Osteocyte (in vitro differentiated cells): ENCODE measurements at regions not wholly inside any gene's neighbourhood (a gene's known extent, or its start where the extent isn't known, plus 50 kb on each side); places are given as distances from the start of the nearest gene placed in this dataset.

Experiments
- DNase-seq: peaks from one replicate; pipeline ENCODE4 v3.0.0; 2021; ENCODE audit warnings: mixed read lengths; ENCODE audit not compliant: unreplicated experiment; ENCODE audit errors: extremely low spot score
- H3K27ac Mint-ChIP-seq: one replicate; pipeline ENCODE4 v1.8.0; 2021; ENCODE audit warnings: mild to moderate bottlenecking, mixed read lengths; ENCODE audit not compliant: unreplicated experiment
- H3K27me3 Mint-ChIP-seq: one replicate; pipeline ENCODE4 v1.8.0; 2021; ENCODE audit warnings: mixed read lengths; ENCODE audit not compliant: unreplicated experiment
- H3K36me3 Mint-ChIP-seq: one replicate; pipeline ENCODE4 v1.8.0; 2021; ENCODE audit warnings: mixed read lengths; ENCODE audit not compliant: unreplicated experiment
- H3K4me1 Mint-ChIP-seq: one replicate; pipeline ENCODE4 v1.8.0; 2021; ENCODE audit warnings: mixed read lengths; ENCODE audit not compliant: unreplicated experiment
- H3K4me3 Mint-ChIP-seq: one replicate; pipeline ENCODE4 v1.8.0; 2021; ENCODE audit warnings: mild to moderate bottlenecking, moderate library complexity, mixed read lengths; ENCODE audit not compliant: unreplicated experiment
- H3K9me3 Mint-ChIP-seq: one replicate; pipeline ENCODE4 v1.8.0; 2021; ENCODE audit warnings: mixed read lengths; ENCODE audit not compliant: unreplicated experiment
- TF ChIP-seq, protein P1 (sequence below): fragments of 200-600 bp; sonication (generic); IDR thresholded peaks from 2 replicates; pipeline ENCODE4 v1.5.0; 2021; ENCODE audit warnings: antibody characterized with exemption, mild to moderate bottlenecking, moderate library complexity

DNA sequence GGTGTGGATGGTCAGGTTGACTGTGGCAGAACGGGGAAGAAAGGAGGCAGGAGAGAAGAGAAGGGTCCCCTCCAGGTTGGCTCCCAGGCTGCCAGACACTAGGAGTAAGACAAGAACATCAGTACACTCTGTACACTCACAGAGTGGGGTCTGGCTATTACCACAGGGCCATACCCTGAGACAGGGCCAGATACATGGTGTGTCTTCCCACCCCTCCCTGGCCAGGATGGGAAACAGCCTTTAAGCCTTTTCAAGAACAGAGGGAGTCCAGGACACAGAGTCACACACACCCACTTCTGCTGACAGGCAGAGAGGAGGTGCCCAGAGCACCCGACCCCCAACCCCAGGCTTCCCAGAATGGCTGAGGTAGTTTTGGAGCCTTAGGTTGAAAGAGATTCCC lies 99.4 kb downstream of the LITAF start:
- TF ChIP-seq, protein P1, sequence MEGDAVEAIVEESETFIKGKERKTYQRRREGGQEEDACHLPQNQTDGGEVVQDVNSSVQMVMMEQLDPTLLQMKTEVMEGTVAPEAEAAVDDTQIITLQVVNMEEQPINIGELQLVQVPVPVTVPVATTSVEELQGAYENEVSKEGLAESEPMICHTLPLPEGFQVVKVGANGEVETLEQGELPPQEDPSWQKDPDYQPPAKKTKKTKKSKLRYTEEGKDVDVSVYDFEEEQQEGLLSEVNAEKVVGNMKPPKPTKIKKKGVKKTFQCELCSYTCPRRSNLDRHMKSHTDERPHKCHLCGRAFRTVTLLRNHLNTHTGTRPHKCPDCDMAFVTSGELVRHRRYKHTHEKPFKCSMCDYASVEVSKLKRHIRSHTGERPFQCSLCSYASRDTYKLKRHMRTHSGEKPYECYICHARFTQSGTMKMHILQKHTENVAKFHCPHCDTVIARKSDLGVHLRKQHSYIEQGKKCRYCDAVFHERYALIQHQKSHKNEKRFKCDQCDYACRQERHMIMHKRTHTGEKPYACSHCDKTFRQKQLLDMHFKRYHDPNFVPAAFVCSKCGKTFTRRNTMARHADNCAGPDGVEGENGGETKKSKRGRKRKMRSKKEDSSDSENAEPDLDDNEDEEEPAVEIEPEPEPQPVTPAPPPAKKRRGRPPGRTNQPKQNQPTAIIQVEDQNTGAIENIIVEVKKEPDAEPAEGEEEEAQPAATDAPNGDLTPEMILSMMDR = no peak
- no peak for DNase-seq
- H3K9me3 Mint-ChIP-seq = peaks cover 8% of the 10 kb centered on the region
- H3K4me3 Mint-ChIP-seq = no peak overlapping the region
- H3K4me1 Mint-ChIP-seq = no peaks in the 10 kb centered on the region
- no peak overlapping the region for H3K27ac Mint-ChIP-seq
- no peaks in the 10 kb centered on the region for H3K36me3 Mint-ChIP-seq
- H3K27me3 Mint-ChIP-seq = no peaks in the 10 kb centered on the region

DNA sequence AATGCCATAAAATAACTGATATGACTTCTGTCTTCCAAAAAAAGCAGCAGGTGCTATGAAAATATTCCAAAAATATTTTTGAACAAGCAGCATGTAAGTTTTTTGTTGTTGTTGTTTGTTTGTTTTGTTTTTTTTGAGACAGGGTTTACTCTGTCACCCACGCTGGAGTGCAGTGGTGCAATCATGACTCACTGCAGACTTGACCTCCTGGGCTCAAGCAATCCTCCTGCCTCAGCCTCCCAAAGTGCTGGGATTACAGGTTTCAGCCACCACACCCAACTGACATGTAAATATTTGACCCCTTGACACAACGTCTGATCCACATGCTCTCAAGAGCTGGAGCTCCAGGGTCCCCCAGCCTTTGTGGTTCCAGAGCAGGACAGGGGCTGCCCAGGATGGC lies 98.4 kb downstream of the LITAF start:
- TF ChIP-seq, protein P1 = no peak
- no peak overlapping the region for H3K4me3 Mint-ChIP-seq
- no peak for DNase-seq
- H3K27ac Mint-ChIP-seq = no peak overlapping the region
- H3K36me3 Mint-ChIP-seq = no peaks in the 10 kb centered on the region
- H3K27me3 Mint-ChIP-seq = no peaks in the 10 kb centered on the region
- peaks cover under 1% of the 10 kb centered on the region for H3K9me3 Mint-ChIP-seq
- no peaks in the 10 kb centered on the region for H3K4me1 Mint-ChIP-seq

DNA sequence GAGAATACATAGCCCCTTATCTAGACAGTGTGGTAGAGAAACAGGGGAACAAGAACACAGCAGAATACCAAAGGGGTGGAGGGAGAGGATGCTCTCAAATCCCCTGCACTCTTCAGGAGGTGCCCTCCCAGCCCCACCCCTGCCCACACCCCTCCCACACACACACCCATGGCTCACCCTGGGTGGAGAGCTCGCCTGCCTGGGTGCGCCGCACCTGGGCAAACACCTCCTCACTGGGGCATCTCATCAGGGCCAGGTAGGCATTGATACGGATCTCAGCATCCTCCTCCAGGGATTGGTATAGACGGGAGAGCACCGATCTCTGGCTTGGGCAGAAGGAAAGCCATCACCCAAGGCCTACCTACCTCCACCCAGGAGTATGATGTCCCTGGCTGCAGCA lies 95.2 kb downstream of the LITAF start:
- Mint-ChIP-seq H3K4me1 (peaks cover 17% of the 10 kb centered on the region), H3K27me3 (no peaks in the 10 kb centered on the region), H3K36me3 (no peaks in the 10 kb centered on the region), H3K4me3 (no peak overlapping the region), H3K27ac (no peak overlapping the region), H3K9me3 (no peaks in the 10 kb centered on the region)
- no peak for DNase-seq
- TF ChIP-seq, protein P1 = no peak

DNA sequence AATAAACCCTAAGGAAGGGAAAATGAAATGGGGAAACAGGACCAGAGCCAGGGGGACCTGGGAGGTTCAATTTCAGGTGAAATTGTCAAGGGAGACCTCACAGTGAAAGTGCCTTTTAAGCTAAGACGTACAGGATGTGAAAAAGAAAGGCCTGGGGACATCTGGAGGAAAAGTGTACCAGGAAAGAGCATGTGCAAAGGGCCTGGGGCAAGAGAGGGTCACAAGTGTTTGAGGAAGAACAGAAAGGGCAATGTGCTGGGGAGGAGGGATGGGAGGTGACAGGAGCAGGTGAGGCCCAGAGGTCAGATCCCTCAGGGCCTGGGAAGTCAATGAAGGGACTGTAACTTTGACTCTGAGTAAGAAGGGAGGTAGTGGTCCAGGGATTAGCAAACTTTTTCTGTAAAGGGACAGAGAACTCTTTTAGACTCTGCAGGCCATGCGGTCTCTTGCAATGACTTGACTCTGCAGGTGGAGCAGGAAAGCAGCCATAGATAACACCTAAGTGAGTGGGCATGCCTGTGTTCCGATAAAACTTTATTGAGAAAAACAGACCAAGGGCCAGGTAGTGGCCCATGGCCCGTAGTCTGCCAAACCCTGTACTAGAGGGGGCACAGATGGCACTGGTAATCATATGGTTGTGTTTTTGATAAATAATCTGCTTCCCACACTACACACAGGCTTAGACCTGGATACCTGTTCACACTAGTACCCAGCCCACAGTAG lies 93.8 kb downstream of the LITAF start:
- no peaks in the 10 kb centered on the region for H3K9me3 Mint-ChIP-seq
- peaks cover 31% of the 10 kb centered on the region for H3K4me1 Mint-ChIP-seq
- H3K4me3 Mint-ChIP-seq = no peak overlapping the region
- TF ChIP-seq, protein P1 = no peak
- H3K27me3 Mint-ChIP-seq = no peaks in the 10 kb centered on the region
- no peaks in the 10 kb centered on the region for H3K36me3 Mint-ChIP-seq
- no peak for DNase-seq
- no peak overlapping the region for H3K27ac Mint-ChIP-seq

DNA sequence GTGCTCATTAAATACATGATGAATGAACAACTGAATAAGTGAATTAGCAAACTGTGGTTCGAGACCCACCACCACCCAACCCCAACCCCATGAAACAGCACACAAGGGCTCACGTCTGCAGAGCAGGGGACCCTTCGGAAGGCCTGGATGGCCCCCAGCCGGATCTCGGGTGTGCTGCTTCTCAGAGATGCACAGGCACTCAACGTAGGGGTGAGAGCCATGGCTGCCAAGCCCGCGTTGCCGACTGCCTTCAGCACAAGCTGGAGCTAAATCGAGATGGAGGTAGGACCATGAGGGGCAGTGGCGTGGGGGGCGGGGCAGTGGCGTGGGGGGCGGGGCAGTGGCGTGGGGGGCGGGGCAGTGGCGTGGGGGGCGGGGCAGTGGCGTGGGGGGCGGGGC lies 93.2 kb downstream of the LITAF start:
- H3K9me3 Mint-ChIP-seq = no peaks in the 10 kb centered on the region
- no peak overlapping the region for H3K4me3 Mint-ChIP-seq

More for the DNA sequence above, 93.2 kb downstream of the LITAF start:
- Mint-ChIP-seq H3K27ac (no peak overlapping the region), H3K27me3 (no peaks in the 10 kb centered on the region), H3K4me1 (peaks cover 33% of the 10 kb centered on the region), H3K36me3 (no peaks in the 10 kb centered on the region)
- DNase-seq = no peak
- TF ChIP-seq, protein P1 = no peak
